ENCODE measurements at regions not wholly inside any gene's neighbourhood (a gene's known extent, or its start where the extent isn't known, plus 50 kb on each side); places are given as distances from the start of the nearest gene placed in this dataset.
A peak's percentile ranks its signal among the peaks of the same experiment; 100 is the strongest.

DNA sequence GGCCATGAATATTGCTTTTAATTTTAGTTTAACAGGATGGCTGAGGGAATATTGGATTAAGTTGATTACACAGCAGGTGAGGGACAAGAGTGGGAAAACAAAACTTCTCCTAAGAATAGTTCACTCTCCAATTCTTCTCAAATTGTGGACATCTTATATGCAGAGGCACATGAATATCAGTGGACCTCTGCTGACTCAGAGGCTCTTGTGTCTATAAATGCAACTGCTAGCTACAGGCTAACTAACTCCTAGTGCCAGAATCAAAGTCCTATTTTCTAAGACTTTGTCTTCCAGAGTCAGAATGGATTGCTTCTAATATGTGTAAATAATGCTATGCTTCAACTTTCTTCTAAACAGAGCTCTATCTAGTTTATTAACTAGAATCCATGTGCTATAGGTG lies 175.8 kb downstream of the IL15 start:
- Histone ChIP-seq H4K20me1 (ENCODE audit: insufficient read depth, low read length) (no peaks in the 10 kb centered on the region), H3K9me3 (ENCODE audit: control insufficient read depth, insufficient read depth, low read length) (no peaks in the 10 kb centered on the region), H3K9me1 (ENCODE audit: insufficient read depth, low read length) (no peaks in the 10 kb centered on the region; the same call in 1 of the 2 replicates), H3K14ac (replicated peaks; ENCODE audit: low read depth, low read length) (no peak overlapping the region), H2AFZ (replicated peaks; ENCODE audit: low read length, poor library complexity) (no peak overlapping the region), H2BK120ac (ENCODE audit: low read depth, low read length) (no peak overlapping the region), H4K91ac (ENCODE audit: insufficient read depth, low read depth, low read length) (no peak overlapping the region), H4K5ac (ENCODE audit: low read depth, low read length) (no peak overlapping the region), H3K27me3 (ENCODE audit: control insufficient read depth, insufficient read depth, low read length) (no peaks in the 10 kb centered on the region), H2AK5ac (ENCODE audit: low read depth, low read length) (no peak overlapping the region), H3K4me3 (ENCODE audit: insufficient read depth, low read depth, low read length) (no peak overlapping the region), H2BK5ac (ENCODE audit: low read depth, low read length, poor library complexity, severe bottlenecking) (no peak overlapping the region), H2AK9ac (replicated peaks; ENCODE audit: low read depth, low read length, poor library complexity) (no peak overlapping the region), H3K27ac (ENCODE audit: insufficient read depth, low read length) (no peak overlapping the region), H3K9ac (ENCODE audit: low read depth, low read length) (no peak overlapping the region), H4K8ac (ENCODE audit: low read depth in 2 of 2, low read length in 2 of 2) (no peak overlapping the region), H3K36me3 (ENCODE audit: control insufficient read depth, insufficient read depth, low read length) (no peaks in the 10 kb centered on the region), H2BK15ac (ENCODE audit: low read depth, low read length) (no peak overlapping the region), H3K4me1 (ENCODE audit: control insufficient read depth, insufficient read depth, low read length) (peaks cover 5% of the 10 kb centered on the region), H3K18ac (ENCODE audit: low read depth, low read length) (no peak overlapping the region), H3K4ac (ENCODE audit: low read depth, low read length) (no peak overlapping the region), H3K4me2 (ENCODE audit: low read depth, low read length) (no peak overlapping the region), H2BK20ac (ENCODE audit: low read depth, low read length) (no peak overlapping the region), H3K56ac (ENCODE audit: extremely low read depth, insufficient read depth, low read length) (no peak overlapping the region), H3K79me1 (ENCODE audit: low read depth in 1 of 2, low read length in 2 of 2) (no peaks in the 10 kb centered on the region), H3K23ac (ENCODE audit: low read depth, low read length) (no peak overlapping the region)
- TF ChIP-seq FOS (IDR thresholded peaks at IDR 0.05; ENCODE audit: low read depth, low read length) (no peak), MXI1 (IDR thresholded peaks at IDR 0.05; ENCODE audit: borderline replicate concordance, low read depth, low read length) (no peak), MAFK (IDR thresholded peaks at IDR 0.05; ENCODE audit: low read depth, low read length) (0 out of 2 replicates have a peak, but pooled peaks have one; percentile 9), ELK1 (IDR thresholded peaks at IDR 0.05; ENCODE audit: borderline replicate concordance, low read depth, low read length) (no peak)
- ATAC-seq (ENCODE audit: low read depth), result peak; percentile 62
- no TSS peak for BruUV-seq (replicated peaks)
- intact Hi-C loops (cut with micrococcal nuclease) (no loop called here), in situ Hi-C loops (cut with MboI; ENCODE audit: low sequenced_read_pairs) (no loop called here), dilution Hi-C loops (cut with HindIII; ENCODE audit: low sequenced_read_pairs, unreplicated experiment) (no loop called here)
- ChIA-PET CTCF (interaction anchor here (1.1 kb wide), 1 partner anchor 467 kb away, joined by 3 read pairs; no protein-coding TSS in a partner anchor), POLR2A (ENCODE audit: unreplicated experiment) (no interaction called here)
- peak; percentile 23 for DNase-seq

Data from IMR-90 (cell line).